ENCODE measurements at regions not wholly inside any gene's neighbourhood (a gene's known extent, or its start where the extent isn't known, plus 50 kb on each side); places are given as distances from the start of the nearest gene placed in this dataset.
"Not testable (repeated sequence)": the region's sequence is repeated elsewhere in the genome, so short reads cannot be mapped to it uniquely, and the experiment has no call there.

DNA sequence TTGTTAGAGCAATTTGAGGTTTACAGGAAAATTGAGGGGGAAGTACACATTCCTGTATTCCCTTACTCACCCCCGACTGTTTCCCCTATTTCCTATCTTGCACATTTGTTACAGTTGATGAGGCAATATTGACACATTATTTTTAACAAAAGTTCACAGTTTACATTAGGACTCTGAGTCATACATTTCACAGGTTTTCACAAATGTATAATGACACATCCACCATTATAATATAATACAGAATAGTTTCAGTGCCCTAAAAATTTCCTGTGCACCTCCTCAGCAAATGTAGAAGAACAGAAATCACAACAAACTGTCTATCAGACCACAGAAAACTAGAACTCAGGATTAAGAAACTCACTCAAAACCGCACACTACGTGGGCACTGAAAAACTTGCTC is 160.6 kb upstream of the RMP24 start:
- no peaks in the 10 kb centered on the region for H3K27me3 ChIP-seq (ENCODE audit: low read depth)
- no peak overlapping the region for H3K27ac ChIP-seq (replicated peaks)
- H3K36me3 ChIP-seq = no peaks in the 10 kb centered on the region
- H3K4me1 ChIP-seq = peaks cover 6% of the 10 kb centered on the region
- intact Hi-C loops (cut with micrococcal nuclease) = no loop called here
- TF ChIP-seq, protein P1, sequence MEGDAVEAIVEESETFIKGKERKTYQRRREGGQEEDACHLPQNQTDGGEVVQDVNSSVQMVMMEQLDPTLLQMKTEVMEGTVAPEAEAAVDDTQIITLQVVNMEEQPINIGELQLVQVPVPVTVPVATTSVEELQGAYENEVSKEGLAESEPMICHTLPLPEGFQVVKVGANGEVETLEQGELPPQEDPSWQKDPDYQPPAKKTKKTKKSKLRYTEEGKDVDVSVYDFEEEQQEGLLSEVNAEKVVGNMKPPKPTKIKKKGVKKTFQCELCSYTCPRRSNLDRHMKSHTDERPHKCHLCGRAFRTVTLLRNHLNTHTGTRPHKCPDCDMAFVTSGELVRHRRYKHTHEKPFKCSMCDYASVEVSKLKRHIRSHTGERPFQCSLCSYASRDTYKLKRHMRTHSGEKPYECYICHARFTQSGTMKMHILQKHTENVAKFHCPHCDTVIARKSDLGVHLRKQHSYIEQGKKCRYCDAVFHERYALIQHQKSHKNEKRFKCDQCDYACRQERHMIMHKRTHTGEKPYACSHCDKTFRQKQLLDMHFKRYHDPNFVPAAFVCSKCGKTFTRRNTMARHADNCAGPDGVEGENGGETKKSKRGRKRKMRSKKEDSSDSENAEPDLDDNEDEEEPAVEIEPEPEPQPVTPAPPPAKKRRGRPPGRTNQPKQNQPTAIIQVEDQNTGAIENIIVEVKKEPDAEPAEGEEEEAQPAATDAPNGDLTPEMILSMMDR (IDR thresholded peaks at IDR 0.05; ENCODE audit: borderline replicate concordance) = no peak
- H3K9me3 ChIP-seq (replicated peaks) = peaks cover 5% of the 10 kb centered on the region
- no peak for DNase-seq
- H3K4me3 ChIP-seq = no peak overlapping the region

DNA sequence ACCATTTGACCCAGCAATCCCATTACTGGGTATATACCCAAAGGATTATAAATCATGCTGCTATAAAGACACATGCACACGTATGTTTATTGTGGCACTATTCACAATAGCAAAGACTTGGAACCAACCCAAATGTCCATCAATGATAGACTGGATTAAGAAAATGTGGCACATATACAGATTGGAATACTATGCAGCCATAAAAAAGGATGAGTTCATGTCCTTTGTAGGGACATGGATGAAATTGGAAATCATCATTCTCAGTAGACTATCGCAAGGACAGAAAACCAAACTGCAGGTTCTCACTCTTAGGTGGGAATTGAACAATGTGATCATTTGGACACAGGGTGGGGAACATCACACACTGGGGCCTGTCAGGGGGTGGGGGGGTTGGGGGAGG is 157.5 kb upstream of the RMP24 start:
- DNase-seq; H3K36me3 ChIP-seq; H3K27me3 ChIP-seq (ENCODE audit: low read depth); H3K4me3 ChIP-seq; H3K9me3 ChIP-seq (replicated peaks); intact Hi-C loops (cut with micrococcal nuclease); H3K27ac ChIP-seq (replicated peaks); H3K4me1 ChIP-seq: not testable (repeated sequence)

DNA sequence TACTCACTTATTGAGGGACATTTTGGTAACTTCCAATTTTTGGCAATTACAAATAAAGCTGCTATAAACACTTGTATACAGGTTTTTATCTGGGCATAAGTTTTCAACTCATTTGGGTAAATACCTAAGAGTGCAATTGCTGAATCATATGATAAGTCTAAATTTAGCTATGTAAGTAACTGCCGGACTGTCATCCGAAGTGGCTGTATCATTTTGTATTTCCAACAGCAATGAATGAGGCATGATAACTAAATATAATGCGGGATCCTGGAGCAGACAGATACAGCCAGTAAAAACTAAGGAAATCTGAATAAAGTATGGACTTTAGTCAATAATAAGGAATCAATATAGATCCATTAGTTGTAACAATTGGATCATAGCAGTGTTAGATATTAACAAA is 156.5 kb upstream of the RMP24 start:
- no peaks in the 10 kb centered on the region for H3K36me3 ChIP-seq
- H3K27ac ChIP-seq (replicated peaks) = peak overlapping the region; percentile 36

DNA sequence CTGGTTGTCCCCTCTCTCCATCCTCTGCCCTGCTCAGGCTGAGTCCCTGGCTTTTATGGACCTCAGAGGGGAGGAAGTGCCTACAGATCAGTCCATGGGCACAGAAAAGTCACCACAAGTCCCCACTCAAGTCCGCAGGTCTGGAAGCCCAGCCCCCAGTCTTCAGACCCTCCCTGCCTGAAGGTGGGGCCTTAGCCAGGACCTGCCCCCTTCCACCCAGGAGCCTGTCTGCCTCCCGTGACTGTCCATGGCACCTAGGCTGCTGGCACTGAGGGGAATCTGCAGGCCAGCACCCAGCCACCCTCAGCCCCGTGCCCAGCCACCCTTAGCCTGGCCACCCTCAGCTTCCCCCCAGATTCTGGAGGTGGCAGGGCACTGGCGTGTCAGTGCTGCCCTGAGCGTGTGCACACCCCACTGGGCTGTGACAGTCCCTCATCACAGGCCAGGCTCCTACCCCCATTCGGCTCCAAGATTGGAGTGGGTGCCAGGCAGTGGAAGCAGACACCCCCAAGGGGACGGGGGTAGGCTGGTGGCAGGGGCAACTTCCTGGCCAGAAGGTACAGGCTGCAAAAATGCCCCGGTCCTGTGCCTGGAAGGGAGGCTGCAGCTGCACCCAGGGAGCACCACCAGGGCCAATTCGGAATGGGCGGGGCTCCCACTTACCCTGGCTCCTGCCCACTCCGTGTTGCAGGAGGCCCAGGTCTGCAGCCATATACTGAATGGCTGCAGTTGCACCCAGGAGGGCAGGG is 154.7 kb upstream of the RMP24 start:
- Histone ChIP-seq H3K4me1 (no peaks in the 10 kb centered on the region), H3K4me3 (no peak overlapping the region), H3K27me3 (ENCODE audit: low read depth) (no peaks in the 10 kb centered on the region), H3K9me3 (replicated peaks) (peaks cover 6% of the 10 kb centered on the region), H3K36me3 (no peaks in the 10 kb centered on the region), H3K27ac (replicated peaks) (no peak overlapping the region)
- TF ChIP-seq, protein P1 (IDR thresholded peaks at IDR 0.05; ENCODE audit: borderline replicate concordance) = no peak
- intact Hi-C loops (cut with micrococcal nuclease) = no loop called here
- no peak for DNase-seq

More for the DNA sequence above, 156.5 kb upstream of the RMP24 start:
- Histone ChIP-seq H3K4me3 (no peak overlapping the region), H3K9me3 (replicated peaks) (peaks cover 6% of the 10 kb centered on the region), H3K4me1 (no peaks in the 10 kb centered on the region), H3K27me3 (ENCODE audit: low read depth) (no peaks in the 10 kb centered on the region)
- intact Hi-C loops (cut with micrococcal nuclease) = no loop called here
- no peak for DNase-seq
- TF ChIP-seq, protein P1 (IDR thresholded peaks at IDR 0.05; ENCODE audit: borderline replicate concordance) = no peak

DNA sequence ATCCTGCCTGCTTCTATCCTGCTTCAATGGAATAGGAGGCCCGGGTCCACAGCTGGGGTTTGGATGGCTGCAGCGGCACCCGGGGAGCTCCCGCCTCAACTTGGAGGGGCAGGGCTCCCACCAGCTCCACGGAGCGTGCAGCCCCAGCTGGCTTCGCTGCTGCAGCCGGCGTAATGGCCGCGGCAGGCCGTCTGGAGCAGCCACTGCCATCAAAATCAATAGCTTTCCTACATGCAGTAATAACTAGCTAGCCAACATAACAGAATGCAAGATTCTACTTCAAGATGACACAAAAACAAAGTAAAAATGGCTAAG is 154.2 kb upstream of the RMP24 start:
- intact Hi-C loops (cut with micrococcal nuclease) = no loop called here
- no peak overlapping the region for H3K27ac ChIP-seq (replicated peaks)

DNA sequence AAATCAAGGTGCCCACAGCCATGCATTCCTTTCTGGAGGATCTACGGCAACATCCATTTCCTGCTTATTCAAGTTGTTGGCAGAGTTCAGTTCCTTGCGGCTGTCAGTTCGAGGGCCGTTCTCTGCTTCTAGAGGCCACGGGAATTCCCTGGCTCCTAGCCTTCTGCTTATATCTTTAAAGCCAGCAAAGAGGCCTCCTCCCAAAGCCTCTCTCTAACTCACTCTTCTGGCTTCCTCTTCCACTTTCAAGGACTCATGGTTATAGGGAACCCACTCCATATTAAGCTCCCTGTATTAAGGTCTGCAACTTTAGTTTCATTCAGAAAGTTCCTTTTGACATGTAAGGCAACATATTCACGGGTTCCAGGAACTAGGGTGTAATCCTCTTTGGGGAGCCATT is 150.1 kb upstream of the RMP24 start:
- intact Hi-C loops (cut with micrococcal nuclease) = no loop called here
- DNase-seq = no peak
- TF ChIP-seq, protein P1 (IDR thresholded peaks at IDR 0.05; ENCODE audit: borderline replicate concordance) = no peak
- Histone ChIP-seq H3K27me3 (ENCODE audit: low read depth) (no peaks in the 10 kb centered on the region), H3K9me3 (replicated peaks) (no peaks in the 10 kb centered on the region), H3K4me3 (no peak overlapping the region), H3K4me1 (no peaks in the 10 kb centered on the region), H3K36me3 (no peaks in the 10 kb centered on the region), H3K27ac (replicated peaks) (no peak overlapping the region)

More for the DNA sequence above, 154.2 kb upstream of the RMP24 start:
- Histone ChIP-seq H3K36me3 (no peaks in the 10 kb centered on the region), H3K27me3 (ENCODE audit: low read depth) (no peaks in the 10 kb centered on the region), H3K4me1 (no peaks in the 10 kb centered on the region), H3K9me3 (replicated peaks) (peaks cover 6% of the 10 kb centered on the region), H3K4me3 (no peak overlapping the region)
- DNase-seq = no peak
- TF ChIP-seq, protein P1 (IDR thresholded peaks at IDR 0.05; ENCODE audit: borderline replicate concordance) = no peak
